ENCODE measurements at regions not wholly inside any gene's neighbourhood (a gene's known extent, or its start where the extent isn't known, plus 50 kb on each side); places are given as distances from the start of the nearest gene placed in this dataset.

GRCh38 chr6:104068281-104068680, 791.4 kb downstream of the HACE1 start:
- H2AFZ ChIP-seq (ENCODE audit: low read depth, low read length), result no peak overlapping the region
- TF ChIP-seq RAD21 (conservative IDR thresholded peaks at IDR 0.05) (no peak), EZH2 (IDR thresholded peaks at IDR 0.05; ENCODE audit: borderline replicate concordance, insufficient read depth, low read length, poor library complexity, severe bottlenecking) (no peak), REST (IDR thresholded peaks at IDR 0.05; ENCODE audit: borderline replicate concordance) (no peak), SMC3 (conservative IDR thresholded peaks at IDR 0.05; ENCODE audit: poor library complexity) (no peak), POLR2AphosphoS5 (IDR thresholded peaks at IDR 0.05) (no peak), MXI1 (conservative IDR thresholded peaks at IDR 0.05; ENCODE audit: poor library complexity, severe bottlenecking) (no peak), TAF1 (IDR thresholded peaks at IDR 0.05; ENCODE audit: low read depth) (no peak), EP300 (conservative IDR thresholded peaks at IDR 0.05; ENCODE audit: poor library complexity, severe bottlenecking) (no peak)
- TF ChIP-seq, protein P1, sequence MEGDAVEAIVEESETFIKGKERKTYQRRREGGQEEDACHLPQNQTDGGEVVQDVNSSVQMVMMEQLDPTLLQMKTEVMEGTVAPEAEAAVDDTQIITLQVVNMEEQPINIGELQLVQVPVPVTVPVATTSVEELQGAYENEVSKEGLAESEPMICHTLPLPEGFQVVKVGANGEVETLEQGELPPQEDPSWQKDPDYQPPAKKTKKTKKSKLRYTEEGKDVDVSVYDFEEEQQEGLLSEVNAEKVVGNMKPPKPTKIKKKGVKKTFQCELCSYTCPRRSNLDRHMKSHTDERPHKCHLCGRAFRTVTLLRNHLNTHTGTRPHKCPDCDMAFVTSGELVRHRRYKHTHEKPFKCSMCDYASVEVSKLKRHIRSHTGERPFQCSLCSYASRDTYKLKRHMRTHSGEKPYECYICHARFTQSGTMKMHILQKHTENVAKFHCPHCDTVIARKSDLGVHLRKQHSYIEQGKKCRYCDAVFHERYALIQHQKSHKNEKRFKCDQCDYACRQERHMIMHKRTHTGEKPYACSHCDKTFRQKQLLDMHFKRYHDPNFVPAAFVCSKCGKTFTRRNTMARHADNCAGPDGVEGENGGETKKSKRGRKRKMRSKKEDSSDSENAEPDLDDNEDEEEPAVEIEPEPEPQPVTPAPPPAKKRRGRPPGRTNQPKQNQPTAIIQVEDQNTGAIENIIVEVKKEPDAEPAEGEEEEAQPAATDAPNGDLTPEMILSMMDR (IDR thresholded peaks at IDR 0.05; ENCODE audit: poor library complexity, severe bottlenecking), result no peak
- no peak overlapping the region for H3K27ac ChIP-seq (ENCODE audit: low read length)
- no peaks in the 10 kb centered on the region for H4K20me1 ChIP-seq (ENCODE audit: insufficient read depth)
- no peaks in the 10 kb centered on the region for H3K79me2 ChIP-seq (replicated peaks; ENCODE audit: insufficient read depth, low read length)
- H3K36me3 ChIP-seq (ENCODE audit: insufficient read depth, low read length), result no peaks in the 10 kb centered on the region
- H3F3A ChIP-seq (ENCODE audit: insufficient read depth, low read length, poor library complexity, severe bottlenecking), result peaks cover 2% of the 10 kb centered on the region
- H3K4me2 ChIP-seq (ENCODE audit: low read length), result no peak overlapping the region
- H3K9me3 ChIP-seq (ENCODE audit: low read length), result no peaks in the 10 kb centered on the region
- no peaks in the 10 kb centered on the region for H3K9me2 ChIP-seq (ENCODE audit: insufficient read depth, low read length)
- no peak overlapping the region for H3K4me3 ChIP-seq (ENCODE audit: low read length)
- no peak overlapping the region for H3K9ac ChIP-seq (ENCODE audit: low read length)
- no peaks in the 10 kb centered on the region for H3K27me3 ChIP-seq (ENCODE audit: insufficient read depth, low read depth, low read length)

DNA sequence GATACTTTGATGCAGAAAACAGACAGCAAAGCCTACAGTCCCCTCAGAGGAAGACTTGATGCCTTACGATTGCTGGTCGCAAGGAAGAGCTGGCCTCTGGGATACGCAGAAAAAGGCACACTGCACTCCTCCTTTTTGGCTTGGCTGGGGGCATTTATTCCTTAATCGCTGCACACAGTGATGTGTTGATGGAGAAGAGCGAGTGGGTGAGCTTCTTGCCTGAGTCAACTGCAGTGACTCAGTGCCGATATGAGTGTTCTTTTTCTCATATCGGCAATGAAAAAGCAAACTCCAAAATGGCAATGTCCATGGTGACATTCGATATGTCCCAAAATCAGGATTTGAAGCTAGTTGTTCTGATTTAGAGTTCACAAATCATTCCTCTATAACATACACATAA, 794.8 kb downstream of the HACE1 start:
- no peaks in the 10 kb centered on the region for H3K36me3 ChIP-seq (ENCODE audit: insufficient read depth, low read length)
- H3K9me2 ChIP-seq (ENCODE audit: insufficient read depth, low read length), result no peaks in the 10 kb centered on the region
- no peak overlapping the region for H3K4me2 ChIP-seq (ENCODE audit: low read length)
- no peak overlapping the region for H3K27ac ChIP-seq (ENCODE audit: low read length)
- H3K9me3 ChIP-seq (ENCODE audit: low read length), result no peaks in the 10 kb centered on the region
- no peak overlapping the region for H3K9ac ChIP-seq (ENCODE audit: low read length)
- peaks cover 2% of the 10 kb centered on the region for H3F3A ChIP-seq (ENCODE audit: insufficient read depth, low read length, poor library complexity, severe bottlenecking)
- TF ChIP-seq EP300 (conservative IDR thresholded peaks at IDR 0.05; ENCODE audit: poor library complexity, severe bottlenecking) (no peak), REST (IDR thresholded peaks at IDR 0.05; ENCODE audit: borderline replicate concordance) (no peak), SMC3 (conservative IDR thresholded peaks at IDR 0.05; ENCODE audit: poor library complexity) (no peak), POLR2AphosphoS5 (IDR thresholded peaks at IDR 0.05) (no peak), EZH2 (IDR thresholded peaks at IDR 0.05; ENCODE audit: borderline replicate concordance, insufficient read depth, low read length, poor library complexity, severe bottlenecking) (no peak), RAD21 (conservative IDR thresholded peaks at IDR 0.05) (no peak), TAF1 (IDR thresholded peaks at IDR 0.05; ENCODE audit: low read depth) (no peak), MXI1 (conservative IDR thresholded peaks at IDR 0.05; ENCODE audit: poor library complexity, severe bottlenecking) (no peak)
- TF ChIP-seq, protein P1 (IDR thresholded peaks at IDR 0.05; ENCODE audit: poor library complexity, severe bottlenecking), result no peak
- H4K20me1 ChIP-seq (ENCODE audit: insufficient read depth), result no peaks in the 10 kb centered on the region
- H3K4me3 ChIP-seq (ENCODE audit: low read length), result no peak overlapping the region
- no peak overlapping the region for H2AFZ ChIP-seq (ENCODE audit: low read depth, low read length)
- H3K79me2 ChIP-seq (replicated peaks; ENCODE audit: insufficient read depth, low read length), result no peaks in the 10 kb centered on the region
- no peaks in the 10 kb centered on the region for H3K27me3 ChIP-seq (ENCODE audit: insufficient read depth, low read depth, low read length)
